Mesendoderm (in vitro differentiated cells): ENCODE measurements at regions not wholly inside any gene's neighbourhood (a gene's known extent, or its start where the extent isn't known, plus 50 kb on each side); places are given as distances from the start of the nearest gene placed in this dataset.

Experiments used
- DNase-seq: peaks from one replicate; pipeline ENCODE4 v3.0.0; 2013
- H2AK5ac ChIP-seq: 2 replicates; pipeline ENCODE4 v1.6.1; 2013; ENCODE audit warnings: low read length, inconsistent platforms
- H2BK120ac ChIP-seq: 2 replicates; pipeline ENCODE4 v1.6.1; 2013; ENCODE audit warnings: low read depth, mild to moderate bottlenecking, low read length, moderate library complexity, mixed read lengths
- H2BK15ac ChIP-seq: replicated peaks from 2 replicates; pipeline ENCODE4 v1.6.1; 2013; ENCODE audit warnings: low read depth, mild to moderate bottlenecking, moderate library complexity
- H2BK5ac ChIP-seq: 2 replicates; pipeline ENCODE4 v1.6.1; 2013; ENCODE audit warnings: low read length, inconsistent platforms
- H3K18ac ChIP-seq: 2 replicates; pipeline ENCODE4 v1.6.1; 2013; ENCODE audit warnings: mild to moderate bottlenecking, low read length, mixed read lengths
- H3K23ac ChIP-seq: one replicate; pipeline ENCODE4 v1.6.1; 2013; ENCODE audit warnings: low read length
- H3K27ac ChIP-seq: 2 replicates; pipeline ENCODE4 v1.5.1; 2013; ENCODE audit warnings: low read depth, mild to moderate bottlenecking, inconsistent platforms, low read length, moderate library complexity
- H3K27me3 ChIP-seq: 2 replicates; pipeline ENCODE4 v1.6.1; 2013; ENCODE audit warnings: low read length, control low read depth, mild to moderate bottlenecking, inconsistent platforms; ENCODE audit not compliant: insufficient read depth, poor library complexity
- H3K36me3 ChIP-seq: 2 replicates; pipeline ENCODE4 v1.6.1; 2013; ENCODE audit warnings: low read length, inconsistent platforms; ENCODE audit not compliant: control insufficient read depth, insufficient read depth
- H3K4ac ChIP-seq: one replicate; pipeline ENCODE4 v1.6.1; 2013; ENCODE audit warnings: low read depth, mild to moderate bottlenecking, low read length, moderate library complexity
- H3K4me1 ChIP-seq: 2 replicates; pipeline ENCODE4 v1.6.1; 2013; ENCODE audit warnings: low read depth, low read length, inconsistent platforms; ENCODE audit not compliant: control insufficient read depth
- H3K4me2 ChIP-seq: 2 replicates; pipeline ENCODE4 v1.6.1; 2013; ENCODE audit warnings: low read length
- H3K4me3 ChIP-seq: 2 replicates; pipeline ENCODE4 v1.5.1; 2013; ENCODE audit warnings: mild to moderate bottlenecking, low read length
- H3K56ac ChIP-seq: one replicate; pipeline ENCODE4 v1.6.1; 2013; ENCODE audit warnings: low read length
- H3K79me1 ChIP-seq: 2 replicates; pipeline ENCODE4 v1.6.1; 2013; ENCODE audit warnings: low read length, inconsistent platforms
- H3K79me2 ChIP-seq: 2 replicates; pipeline ENCODE4 v1.6.1; 2013; ENCODE audit warnings: mild to moderate bottlenecking, low read length; ENCODE audit not compliant: control insufficient read depth, insufficient read depth
- H3K9ac ChIP-seq: 2 replicates; pipeline ENCODE4 v1.6.1; 2013; ENCODE audit warnings: low read length, inconsistent platforms
- H4K5ac ChIP-seq: one replicate; pipeline ENCODE4 v1.6.1; 2013; ENCODE audit warnings: low read length
- H4K8ac ChIP-seq: one replicate; pipeline ENCODE4 v1.6.1; 2013; ENCODE audit warnings: low read depth, mild to moderate bottlenecking, control low read depth, low read length, moderate library complexity
- WGBS: extraction: QIAGEN DNeasy Blood & Tissue Kit; methylation state at CpG from one replicate; pipeline ENCODE4 v1.1.7; 2013; ENCODE audit warnings: low lambda C conversion rate, missing lambda C conversion rate; ENCODE audit not compliant: insufficient coverage; ENCODE audit errors: extremely low coverage; 5-methylcytosine and 5-hydroxymethylcytosine counted together

GRCh38 chr9:102534031-102534430, 461.1 kb upstream of the CYLC2 start:
- no peaks in the 10 kb centered on the region for H3K79me1 ChIP-seq
- no peaks in the 10 kb centered on the region for H3K27me3 ChIP-seq
- DNase-seq: no peak
- H3K27ac ChIP-seq: no peak overlapping the region
- no peaks in the 10 kb centered on the region for H3K36me3 ChIP-seq
- H3K4me2 ChIP-seq: no peak overlapping the region
- no peak overlapping the region for H3K9ac ChIP-seq
- no peak overlapping the region for H3K4ac ChIP-seq
- no peak overlapping the region for H3K18ac ChIP-seq
- H2AK5ac ChIP-seq: no peak overlapping the region
- no peaks in the 10 kb centered on the region for H3K4me1 ChIP-seq
- no CpG with 5 or more reads among the region's 2 CpGs for WGBS
- no peak overlapping the region for H3K4me3 ChIP-seq
- no peak overlapping the region for H3K23ac ChIP-seq
- H4K5ac ChIP-seq: no peak overlapping the region
- no peaks in the 10 kb centered on the region for H3K79me2 ChIP-seq
- no peak overlapping the region for H3K56ac ChIP-seq
- H2BK120ac ChIP-seq: no peak overlapping the region
- no peak overlapping the region for H4K8ac ChIP-seq
- no peak overlapping the region for H2BK5ac ChIP-seq
- no peak overlapping the region for H2BK15ac ChIP-seq

- Histone ChIP-seq H2BK15ac (no peak overlapping the region), H3K4me3 (no peak overlapping the region), H2AK5ac (no peak overlapping the region), H3K4me1 (no peaks in the 10 kb centered on the region), H3K9ac (no peak overlapping the region), H2BK120ac (no peak overlapping the region), H3K27me3 (no peaks in the 10 kb centered on the region), H3K79me2 (no peaks in the 10 kb centered on the region), H3K4ac (no peak overlapping the region), H3K36me3 (no peaks in the 10 kb centered on the region), H3K18ac (no peak overlapping the region), H3K79me1 (no peaks in the 10 kb centered on the region), H4K5ac (no peak overlapping the region), H4K8ac (no peak overlapping the region), H3K23ac (no peak overlapping the region), H3K4me2 (no peak overlapping the region), H2BK5ac (no peak overlapping the region), H3K56ac (no peak overlapping the region), H3K27ac (no peak overlapping the region)
- DNase-seq: no peak
- WGBS: no CpG with 5 or more reads among the region's 3 CpGs
These were observed 473.9 kb upstream of the CYLC2 start for GRCh38 chr9:102521097-102521755.

- no peak overlapping the region for H3K18ac ChIP-seq
- H3K4me2 ChIP-seq: no peak overlapping the region
- no peak overlapping the region for H4K5ac ChIP-seq
- H3K4me1 ChIP-seq: no peaks in the 10 kb centered on the region
- no peak overlapping the region for H3K4me3 ChIP-seq
- no peaks in the 10 kb centered on the region for H3K79me1 ChIP-seq
- no peak overlapping the region for H3K56ac ChIP-seq
- DNase-seq: no peak
- H3K9ac ChIP-seq: no peak overlapping the region
- no peak overlapping the region for H3K4ac ChIP-seq
- no peaks in the 10 kb centered on the region for H3K79me2 ChIP-seq
- no peak overlapping the region for H2BK5ac ChIP-seq
- H2BK120ac ChIP-seq: no peak overlapping the region
- H4K8ac ChIP-seq: no peak overlapping the region
- no peak overlapping the region for H2BK15ac ChIP-seq
- no peak overlapping the region for H2AK5ac ChIP-seq
- no peaks in the 10 kb centered on the region for H3K27me3 ChIP-seq
- no peaks in the 10 kb centered on the region for H3K36me3 ChIP-seq
- H3K23ac ChIP-seq: no peak overlapping the region
- no CpG with 5 or more reads among the region's 5 CpGs for WGBS
- no peak overlapping the region for H3K27ac ChIP-seq
These were observed 475.7 kb upstream of the CYLC2 start for GRCh38 chr9:102519423-102519822.

GRCh38 chr9:102518324-102518723, 476.8 kb upstream of the CYLC2 start:
- Histone ChIP-seq H2AK5ac (no peak overlapping the region), H3K9ac (no peak overlapping the region), H3K56ac (no peak overlapping the region), H2BK15ac (no peak overlapping the region), H3K79me2 (no peaks in the 10 kb centered on the region), H3K23ac (no peak overlapping the region), H3K79me1 (no peaks in the 10 kb centered on the region), H2BK120ac (no peak overlapping the region), H3K4ac (no peak overlapping the region), H4K8ac (no peak overlapping the region), H3K4me2 (no peak overlapping the region), H3K27ac (no peak overlapping the region), H3K27me3 (no peaks in the 10 kb centered on the region), H3K36me3 (no peaks in the 10 kb centered on the region), H4K5ac (no peak overlapping the region), H2BK5ac (no peak overlapping the region), H3K4me3 (no peak overlapping the region), H3K4me1 (no peaks in the 10 kb centered on the region), H3K18ac (no peak overlapping the region)
- WGBS: no CpG with 5 or more reads among the region's 5 CpGs
- DNase-seq: no peak

- Histone ChIP-seq H2BK5ac (no peak overlapping the region), H3K4me2 (no peak overlapping the region), H2BK120ac (no peak overlapping the region), H3K9ac (no peak overlapping the region), H3K79me1 (no peaks in the 10 kb centered on the region), H3K4me3 (no peak overlapping the region), H2BK15ac (no peak overlapping the region), H3K23ac (no peak overlapping the region), H3K27ac (no peak overlapping the region), H3K79me2 (no peaks in the 10 kb centered on the region), H2AK5ac (no peak overlapping the region), H4K5ac (no peak overlapping the region), H3K36me3 (no peaks in the 10 kb centered on the region), H3K4ac (no peak overlapping the region), H3K18ac (no peak overlapping the region), H3K27me3 (no peaks in the 10 kb centered on the region), H3K4me1 (no peaks in the 10 kb centered on the region), H4K8ac (no peak overlapping the region), H3K56ac (no peak overlapping the region)
- peak; percentile 7 for DNase-seq
- no CpG with 5 or more reads among the region's 9 CpGs for WGBS
These were observed 480.6 kb upstream of the CYLC2 start for GRCh38 chr9:102514541-102514940.

- H4K5ac ChIP-seq: no peak overlapping the region
- no peak overlapping the region for H2AK5ac ChIP-seq
- H4K8ac ChIP-seq: no peak overlapping the region
- no peaks in the 10 kb centered on the region for H3K79me2 ChIP-seq
- no peak overlapping the region for H3K4me3 ChIP-seq
- no CpG with 5 or more reads among the region's 2 CpGs for WGBS
- no peak overlapping the region for H3K23ac ChIP-seq
- no peaks in the 10 kb centered on the region for H3K36me3 ChIP-seq
- H3K56ac ChIP-seq: no peak overlapping the region
- no peaks in the 10 kb centered on the region for H3K27me3 ChIP-seq
- no peak for DNase-seq
- no peak overlapping the region for H3K27ac ChIP-seq
- no peak overlapping the region for H2BK15ac ChIP-seq
- H2BK5ac ChIP-seq: no peak overlapping the region
- H3K4me1 ChIP-seq: no peaks in the 10 kb centered on the region
- no peak overlapping the region for H3K4me2 ChIP-seq
- H2BK120ac ChIP-seq: no peak overlapping the region
- H3K18ac ChIP-seq: no peak overlapping the region
- H3K4ac ChIP-seq: no peak overlapping the region
- H3K79me1 ChIP-seq: no peaks in the 10 kb centered on the region
- no peak overlapping the region for H3K9ac ChIP-seq
These were observed 488.0 kb upstream of the CYLC2 start for GRCh38 chr9:102507044-102507687.
